ENCODE measurements at regions not wholly inside any gene's neighbourhood (a gene's known extent, or its start where the extent isn't known, plus 50 kb on each side); places are given as distances from the start of the nearest gene placed in this dataset.
A peak's percentile ranks its signal among the peaks of the same experiment; 100 is the strongest.
"Not testable (repeated sequence)": the region's sequence is repeated elsewhere in the genome, so short reads cannot be mapped to it uniquely, and the experiment has no call there.

GRCh38 chr13:23025864-23026608 lies 154.7 kb upstream of the SGCG start:
- Mint-ChIP-seq H3K4me1 (no peaks in the 10 kb centered on the region), H3K9me3 (no peaks in the 10 kb centered on the region), H3K36me3 (ENCODE audit: low read depth) (no peaks in the 10 kb centered on the region), H3K27ac (no peak overlapping the region), H3K4me3 (no peak overlapping the region), H3K27me3 (peaks cover 11% of the 10 kb centered on the region)
- no peak for ATAC-seq (replicated peaks)

DNA sequence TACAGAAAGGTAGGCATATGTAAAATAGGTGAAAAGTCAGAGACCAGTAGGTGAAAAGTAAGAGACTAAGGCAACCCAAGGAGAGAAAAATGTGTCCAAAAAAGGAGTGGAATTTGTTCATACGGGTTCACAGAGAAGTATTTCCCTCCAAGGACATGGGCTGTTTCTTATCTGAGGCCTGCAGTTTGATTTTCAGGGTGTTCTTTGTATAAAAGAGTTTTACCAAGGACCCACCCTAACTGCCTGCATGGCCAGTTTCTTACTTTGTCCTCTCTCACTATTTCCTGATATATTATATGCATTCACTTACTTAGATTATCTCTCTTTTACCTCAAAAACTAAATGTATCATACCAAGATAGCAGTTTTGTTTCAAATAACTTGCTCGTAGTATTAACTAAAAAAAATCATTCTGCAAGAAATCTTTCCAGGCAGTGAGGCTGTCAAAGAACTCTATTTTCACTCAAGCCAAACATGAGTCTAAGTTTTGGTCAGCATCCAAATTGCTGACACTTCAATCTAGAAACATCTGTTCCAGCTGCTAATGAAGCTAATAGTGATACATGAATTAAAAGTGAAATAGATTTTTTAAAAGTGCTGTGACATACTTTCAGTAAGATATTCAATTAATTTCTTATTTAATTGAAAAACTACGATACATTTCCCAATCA lies 141.4 kb upstream of the SGCG start:
- peaks cover 8% of the 10 kb centered on the region for H3K27me3 Mint-ChIP-seq
- no peaks in the 10 kb centered on the region for H3K4me1 Mint-ChIP-seq
- H3K9me3 Mint-ChIP-seq, result no peaks in the 10 kb centered on the region
- H3K36me3 Mint-ChIP-seq (ENCODE audit: low read depth), result no peaks in the 10 kb centered on the region
- no peak for ATAC-seq (replicated peaks)
- H3K27ac Mint-ChIP-seq, result no peak overlapping the region
- no peak overlapping the region for H3K4me3 Mint-ChIP-seq

- Mint-ChIP-seq H3K27ac (no peak overlapping the region), H3K4me1 (no peaks in the 10 kb centered on the region), H3K27me3 (peaks cover 8% of the 10 kb centered on the region), H3K4me3 (no peak overlapping the region), H3K9me3 (no peaks in the 10 kb centered on the region), H3K36me3 (ENCODE audit: low read depth) (no peaks in the 10 kb centered on the region)
- ATAC-seq (replicated peaks), result no peak
Measured at GRCh38 chr13:23042181-23042580, 138.6 kb upstream of the SGCG start.

DNA sequence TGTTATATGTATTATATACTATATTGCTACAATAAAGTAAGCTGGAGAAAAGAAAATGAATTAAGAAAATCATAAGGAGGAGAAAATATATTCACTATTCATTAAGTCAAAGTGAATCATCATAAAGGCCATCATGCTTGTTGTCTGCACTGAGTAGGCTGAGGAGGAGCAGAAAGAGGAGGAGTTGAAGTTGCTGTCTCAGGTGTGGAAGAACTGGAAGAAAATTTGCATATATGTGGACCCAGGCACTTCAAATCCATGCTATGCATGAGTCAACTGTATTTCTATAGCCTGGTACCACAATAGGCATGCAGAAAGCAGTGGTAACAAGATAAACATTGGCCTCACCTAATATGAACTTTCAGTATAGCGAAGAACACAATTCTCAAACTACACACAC lies 135.9 kb upstream of the SGCG start:
- H3K27ac Mint-ChIP-seq, result no peak overlapping the region
- H3K27me3 Mint-ChIP-seq, result peaks cover 8% of the 10 kb centered on the region
- no peak overlapping the region for H3K4me3 Mint-ChIP-seq
- H3K4me1 Mint-ChIP-seq, result no peaks in the 10 kb centered on the region
- no peak for ATAC-seq (replicated peaks)
- no peaks in the 10 kb centered on the region for H3K9me3 Mint-ChIP-seq
- no peaks in the 10 kb centered on the region for H3K36me3 Mint-ChIP-seq (ENCODE audit: low read depth)

- Mint-ChIP-seq H3K4me1 (no peaks in the 10 kb centered on the region), H3K36me3 (ENCODE audit: low read depth) (no peaks in the 10 kb centered on the region), H3K4me3 (no peak overlapping the region), H3K27me3 (no peaks in the 10 kb centered on the region), H3K9me3 (no peaks in the 10 kb centered on the region), H3K27ac (no peak overlapping the region)
- ATAC-seq (replicated peaks), result no peak
Measured at GRCh38 chr13:23050126-23050525, 130.7 kb upstream of the SGCG start.

GRCh38 chr13:23053711-23054110 lies 127.1 kb upstream of the SGCG start:
- not testable (repeated sequence) for H3K4me1 Mint-ChIP-seq; H3K27ac Mint-ChIP-seq; H3K9me3 Mint-ChIP-seq; ATAC-seq (replicated peaks); H3K36me3 Mint-ChIP-seq (ENCODE audit: low read depth); H3K27me3 Mint-ChIP-seq; H3K4me3 Mint-ChIP-seq

DNA sequence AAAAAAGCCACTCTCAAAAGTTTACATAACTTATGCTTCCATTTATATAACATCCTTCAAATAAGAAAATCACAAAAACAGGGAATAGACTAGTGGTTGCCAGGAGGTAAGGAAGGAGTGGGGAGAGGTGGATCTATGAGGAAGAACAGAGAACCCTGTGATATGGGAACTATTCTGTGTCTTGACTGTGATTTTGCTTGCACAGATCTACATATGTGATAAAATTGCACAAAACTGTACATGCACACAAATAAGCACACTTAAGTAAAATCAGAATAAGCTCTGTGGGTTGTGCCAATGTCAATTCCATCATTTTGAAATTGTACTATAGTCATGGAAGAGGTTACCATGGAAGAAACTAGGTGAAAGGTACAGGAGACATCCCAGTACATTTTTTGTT lies 121.6 kb upstream of the SGCG start:
- Mint-ChIP-seq H3K4me1 (no peaks in the 10 kb centered on the region), H3K9me3 (no peaks in the 10 kb centered on the region), H3K27me3 (no peaks in the 10 kb centered on the region), H3K4me3 (no peak overlapping the region), H3K36me3 (ENCODE audit: low read depth) (no peaks in the 10 kb centered on the region), H3K27ac (no peak overlapping the region)
- peak; percentile 50 for ATAC-seq (replicated peaks)

DNA sequence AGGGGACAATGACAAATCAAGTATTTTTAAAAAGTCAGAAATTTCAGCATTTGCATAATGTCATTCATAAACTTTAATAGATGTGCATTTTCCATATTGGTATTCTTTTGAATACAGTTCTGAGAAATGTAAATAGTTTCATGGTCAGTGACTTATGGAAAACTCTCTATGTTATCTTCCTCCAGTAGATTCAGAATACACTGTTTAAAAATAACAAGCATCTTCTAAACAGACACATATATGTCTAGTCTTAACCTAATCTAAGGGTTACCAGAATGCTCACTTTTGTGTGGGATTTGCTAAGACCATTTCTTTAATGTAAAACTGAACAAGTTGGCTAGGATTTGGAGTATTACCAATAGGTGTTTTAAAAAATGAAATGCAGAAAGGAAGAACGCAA lies 119.8 kb upstream of the SGCG start:
- Mint-ChIP-seq H3K4me1 (no peaks in the 10 kb centered on the region), H3K36me3 (ENCODE audit: low read depth) (no peaks in the 10 kb centered on the region), H3K27me3 (no peaks in the 10 kb centered on the region), H3K9me3 (no peaks in the 10 kb centered on the region), H3K27ac (no peak overlapping the region), H3K4me3 (no peak overlapping the region)
- ATAC-seq (replicated peaks), result peak; percentile 66

- no peaks in the 10 kb centered on the region for H3K9me3 Mint-ChIP-seq
- no peak overlapping the region for H3K4me3 Mint-ChIP-seq
- H3K27ac Mint-ChIP-seq, result no peak overlapping the region
- ATAC-seq (replicated peaks), result no peak
- H3K27me3 Mint-ChIP-seq, result no peaks in the 10 kb centered on the region
- H3K36me3 Mint-ChIP-seq (ENCODE audit: low read depth), result no peaks in the 10 kb centered on the region
- no peaks in the 10 kb centered on the region for H3K4me1 Mint-ChIP-seq
Measured at GRCh38 chr13:23067129-23067528, 113.7 kb upstream of the SGCG start.

- H3K36me3 Mint-ChIP-seq (ENCODE audit: low read depth), result no peaks in the 10 kb centered on the region
- no peaks in the 10 kb centered on the region for H3K9me3 Mint-ChIP-seq
- no peak for ATAC-seq (replicated peaks)
- no peak overlapping the region for H3K4me3 Mint-ChIP-seq
- H3K4me1 Mint-ChIP-seq, result no peaks in the 10 kb centered on the region
- H3K27ac Mint-ChIP-seq, result no peak overlapping the region
- no peaks in the 10 kb centered on the region for H3K27me3 Mint-ChIP-seq
Measured at GRCh38 chr13:23069566-23069965, 111.2 kb upstream of the SGCG start.

DNA sequence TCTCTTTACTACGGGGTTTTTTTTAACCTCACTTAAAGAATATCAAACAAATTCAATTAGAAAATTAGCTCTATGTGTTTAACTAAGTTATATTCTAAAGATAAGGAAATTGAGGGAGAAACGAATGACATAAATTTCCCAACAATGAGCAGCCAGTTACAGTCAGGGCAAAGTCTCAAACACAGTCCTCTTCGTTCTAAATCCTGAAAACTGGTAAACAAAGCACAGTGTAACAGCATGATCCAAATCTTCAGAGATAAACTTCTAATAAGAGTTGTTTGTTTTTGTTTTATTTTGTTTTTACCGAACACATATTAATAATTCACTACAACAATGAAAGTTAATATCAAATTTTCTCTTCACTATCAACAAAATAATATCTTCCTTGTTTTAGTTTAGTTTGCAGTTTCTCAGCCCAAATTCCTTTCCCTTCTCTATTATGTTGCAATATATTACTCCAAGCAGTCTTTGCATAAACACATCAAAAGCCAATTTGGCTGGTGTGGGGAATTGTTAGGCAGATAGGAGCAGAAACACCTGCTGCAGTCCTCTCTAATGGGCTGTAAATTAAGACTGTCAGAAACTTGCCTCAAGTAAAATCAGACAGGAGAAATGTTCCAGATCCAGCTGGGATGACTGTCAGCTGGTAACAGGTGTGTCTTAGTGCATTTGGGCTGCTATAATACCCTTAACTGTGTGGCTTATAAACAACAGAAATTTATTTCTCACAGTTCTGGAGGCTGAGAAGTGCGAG lies 106.5 kb upstream of the SGCG start:
- Mint-ChIP-seq H3K4me1 (no peaks in the 10 kb centered on the region), H3K27me3 (no peaks in the 10 kb centered on the region), H3K36me3 (ENCODE audit: low read depth) (no peaks in the 10 kb centered on the region), H3K27ac (no peak overlapping the region), H3K9me3 (no peaks in the 10 kb centered on the region), H3K4me3 (no peak overlapping the region)
- ATAC-seq (replicated peaks), result no peak

DNA sequence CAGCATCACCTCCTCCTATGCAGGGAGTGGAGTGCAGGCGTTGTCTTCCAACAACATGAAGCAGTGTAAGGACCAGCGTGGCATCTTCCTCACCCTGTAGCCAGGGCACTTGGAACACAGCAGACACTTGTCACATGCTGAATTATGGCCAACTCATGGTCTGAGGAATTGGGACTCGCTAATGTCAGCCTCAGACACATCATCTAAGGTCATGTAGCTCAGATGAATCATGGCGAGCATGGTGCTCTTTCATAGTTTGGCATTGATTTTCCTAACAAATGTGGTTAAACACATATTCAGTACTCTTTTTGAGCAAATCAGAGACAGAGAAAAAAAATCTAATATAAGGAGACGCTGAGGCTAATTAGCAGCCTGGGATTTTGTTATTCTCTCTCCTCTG lies 99.6 kb upstream of the SGCG start:
- H3K4me3 Mint-ChIP-seq, result no peak overlapping the region
- no peaks in the 10 kb centered on the region for H3K27me3 Mint-ChIP-seq
- H3K4me1 Mint-ChIP-seq, result no peaks in the 10 kb centered on the region
- H3K27ac Mint-ChIP-seq, result no peak overlapping the region
- no peaks in the 10 kb centered on the region for H3K36me3 Mint-ChIP-seq (ENCODE audit: low read depth)
- ATAC-seq (replicated peaks), result no peak
- no peaks in the 10 kb centered on the region for H3K9me3 Mint-ChIP-seq

GRCh38 chr13:23081901-23082300 lies 98.9 kb upstream of the SGCG start:
- Mint-ChIP-seq H3K4me3 (no peak overlapping the region), H3K4me1 (no peaks in the 10 kb centered on the region), H3K9me3 (no peaks in the 10 kb centered on the region), H3K27ac (no peak overlapping the region), H3K27me3 (no peaks in the 10 kb centered on the region), H3K36me3 (ENCODE audit: low read depth) (no peaks in the 10 kb centered on the region)
- ATAC-seq (replicated peaks), result no peak

DNA sequence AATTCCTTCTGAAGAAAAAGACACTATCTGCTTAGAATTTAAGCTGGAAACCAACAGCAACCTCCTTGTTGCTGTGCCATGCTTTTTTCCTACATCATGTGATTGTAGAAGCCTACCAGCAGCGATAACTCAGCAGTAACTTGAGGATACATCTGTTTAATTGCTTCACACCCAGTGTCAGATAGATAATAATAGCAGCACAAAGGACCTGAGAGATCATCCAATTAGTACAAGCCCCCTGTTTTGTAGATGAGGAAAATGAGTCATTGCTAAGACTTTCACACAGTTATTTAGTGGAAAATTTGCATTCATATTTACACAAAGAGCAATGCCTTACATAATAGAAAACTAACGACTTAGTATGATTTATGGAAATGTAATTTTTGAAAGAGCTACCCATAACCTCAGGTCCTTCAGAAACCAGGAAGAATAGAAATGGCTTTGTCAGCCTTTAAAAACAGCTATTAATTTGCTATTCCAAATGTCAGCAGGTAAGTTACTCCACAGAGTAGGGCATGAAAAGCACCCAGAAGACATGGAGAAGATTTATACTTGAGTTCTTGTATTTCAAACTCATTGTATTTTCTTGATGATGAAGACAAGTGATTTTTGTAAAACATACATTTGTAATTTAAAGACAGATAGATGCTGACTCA lies 93.7 kb upstream of the SGCG start:
- ATAC-seq (replicated peaks), result no peak

More for the DNA sequence above, 93.7 kb upstream of the SGCG start:
- Mint-ChIP-seq H3K9me3 (no peaks in the 10 kb centered on the region), H3K4me3 (no peak overlapping the region), H3K27me3 (peaks cover 3% of the 10 kb centered on the region), H3K36me3 (ENCODE audit: low read depth) (no peaks in the 10 kb centered on the region), H3K27ac (no peak overlapping the region), H3K4me1 (no peaks in the 10 kb centered on the region)
